ENCODE measurements at regions not wholly inside any gene's neighbourhood (a gene's known extent, or its start where the extent isn't known, plus 50 kb on each side); places are given as distances from the start of the nearest gene placed in this dataset.

GRCh38 chr10:65041307-65041706 lies 1520.1 kb downstream of the REEP3 start:
- Histone ChIP-seq H3F3A (replicated peaks; ENCODE audit: low read depth) (no peaks in the 10 kb centered on the region), H3K36me3 (ENCODE audit: insufficient read depth) (no peaks in the 10 kb centered on the region; the same call in 1 of the 2 replicates), H2AFZ (no peak overlapping the region), H3K27ac (ENCODE audit: low read depth) (no peak overlapping the region), H3K9me2 (ENCODE audit: insufficient read depth) (peaks cover 7% of the 10 kb centered on the region; the same call in 1 of the 2 replicates), H3K4me1 (ENCODE audit: insufficient read depth) (no peaks in the 10 kb centered on the region), H3K4me2 (no peak overlapping the region), H3K79me2 (replicated peaks; ENCODE audit: insufficient read depth) (no peaks in the 10 kb centered on the region), H3K4me3 (no peak overlapping the region), H4K20me1 (replicated peaks; ENCODE audit: insufficient read depth) (no peaks in the 10 kb centered on the region), H3K27me3 (ENCODE audit: insufficient read depth) (no peaks in the 10 kb centered on the region)
- peaks cover 3% of the 10 kb centered on the region for H3K27me3 Mint-ChIP-seq (ENCODE audit: insufficient read depth, low read depth, poor library complexity)
- DNase-seq (ENCODE audit: low spot score) (no peak), ATAC-seq (no peak)
- no peaks in the 10 kb centered on the region for H3K4me1 Mint-ChIP-seq
- H3K4me3 Mint-ChIP-seq, result no peak overlapping the region
- no peak overlapping the region for H3K27ac Mint-ChIP-seq
- TF ChIP-seq ZNF462 (CRISPR knock-in tag; IDR thresholded peaks at IDR 0.05), result no peak
- TF ChIP-seq ZNF114 (CRISPR knock-in tag; IDR thresholded peaks at IDR 0.05), result no peak
- TF ChIP-seq CTCF (conservative IDR thresholded peaks at IDR 0.05; ENCODE audit: low read depth in 2 of 2), result no peak
- TF ChIP-seq EZH2 (IDR thresholded peaks at IDR 0.05; ENCODE audit: low read depth, unreplicated experiment), result no peak
- no peak for TF ChIP-seq EZH2phosphoT487 (IDR thresholded peaks at IDR 0.05; ENCODE audit: unreplicated experiment)
- no peak for TF ChIP-seq JUNB (IDR thresholded peaks at IDR 0.05; ENCODE audit: unreplicated experiment)
- TF ChIP-seq, protein P1, sequence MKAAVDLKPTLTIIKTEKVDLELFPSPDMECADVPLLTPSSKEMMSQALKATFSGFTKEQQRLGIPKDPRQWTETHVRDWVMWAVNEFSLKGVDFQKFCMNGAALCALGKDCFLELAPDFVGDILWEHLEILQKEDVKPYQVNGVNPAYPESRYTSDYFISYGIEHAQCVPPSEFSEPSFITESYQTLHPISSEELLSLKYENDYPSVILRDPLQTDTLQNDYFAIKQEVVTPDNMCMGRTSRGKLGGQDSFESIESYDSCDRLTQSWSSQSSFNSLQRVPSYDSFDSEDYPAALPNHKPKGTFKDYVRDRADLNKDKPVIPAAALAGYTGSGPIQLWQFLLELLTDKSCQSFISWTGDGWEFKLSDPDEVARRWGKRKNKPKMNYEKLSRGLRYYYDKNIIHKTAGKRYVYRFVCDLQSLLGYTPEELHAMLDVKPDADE (IDR thresholded peaks at IDR 0.05), result no peak
- TF ChIP-seq, protein P2, sequence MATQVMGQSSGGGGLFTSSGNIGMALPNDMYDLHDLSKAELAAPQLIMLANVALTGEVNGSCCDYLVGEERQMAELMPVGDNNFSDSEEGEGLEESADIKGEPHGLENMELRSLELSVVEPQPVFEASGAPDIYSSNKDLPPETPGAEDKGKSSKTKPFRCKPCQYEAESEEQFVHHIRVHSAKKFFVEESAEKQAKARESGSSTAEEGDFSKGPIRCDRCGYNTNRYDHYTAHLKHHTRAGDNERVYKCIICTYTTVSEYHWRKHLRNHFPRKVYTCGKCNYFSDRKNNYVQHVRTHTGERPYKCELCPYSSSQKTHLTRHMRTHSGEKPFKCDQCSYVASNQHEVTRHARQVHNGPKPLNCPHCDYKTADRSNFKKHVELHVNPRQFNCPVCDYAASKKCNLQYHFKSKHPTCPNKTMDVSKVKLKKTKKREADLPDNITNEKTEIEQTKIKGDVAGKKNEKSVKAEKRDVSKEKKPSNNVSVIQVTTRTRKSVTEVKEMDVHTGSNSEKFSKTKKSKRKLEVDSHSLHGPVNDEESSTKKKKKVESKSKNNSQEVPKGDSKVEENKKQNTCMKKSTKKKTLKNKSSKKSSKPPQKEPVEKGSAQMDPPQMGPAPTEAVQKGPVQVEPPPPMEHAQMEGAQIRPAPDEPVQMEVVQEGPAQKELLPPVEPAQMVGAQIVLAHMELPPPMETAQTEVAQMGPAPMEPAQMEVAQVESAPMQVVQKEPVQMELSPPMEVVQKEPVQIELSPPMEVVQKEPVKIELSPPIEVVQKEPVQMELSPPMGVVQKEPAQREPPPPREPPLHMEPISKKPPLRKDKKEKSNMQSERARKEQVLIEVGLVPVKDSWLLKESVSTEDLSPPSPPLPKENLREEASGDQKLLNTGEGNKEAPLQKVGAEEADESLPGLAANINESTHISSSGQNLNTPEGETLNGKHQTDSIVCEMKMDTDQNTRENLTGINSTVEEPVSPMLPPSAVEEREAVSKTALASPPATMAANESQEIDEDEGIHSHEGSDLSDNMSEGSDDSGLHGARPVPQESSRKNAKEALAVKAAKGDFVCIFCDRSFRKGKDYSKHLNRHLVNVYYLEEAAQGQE (IDR thresholded peaks at IDR 0.05; ENCODE audit: unreplicated experiment), result no peak
- no peak for TF ChIP-seq ZNF331 (CRISPR knock-in tag; IDR thresholded peaks at IDR 0.05; ENCODE audit: low read depth)
- H3K9me3 Mint-ChIP-seq, result peaks cover 24% of the 10 kb centered on the region
- H3K36me3 Mint-ChIP-seq (ENCODE audit: low read depth), result peaks cover 5% of the 10 kb centered on the region; the same call in 1 of the 3 replicates
